Osteoblast (primary cell): ENCODE measurements at regions not wholly inside any gene's neighbourhood (a gene's known extent, or its start where the extent isn't known, plus 50 kb on each side); places are given as distances from the start of the nearest gene placed in this dataset.

ENCODE experiments used
- DNase-seq: peaks from one replicate; pipeline ENCODE4 v3.0.0; 2011; ENCODE audit warnings: low spot score, mixed read lengths; ENCODE audit not compliant: insufficient read length; ENCODE audit errors: missing footprints
- H2AFZ ChIP-seq: 2 replicates; pipeline ENCODE4 v1.6.0; 2011; ENCODE audit warnings: mild to moderate bottlenecking, low read length
- H3K27ac ChIP-seq: 2 replicates; pipeline ENCODE4 v1.5.1; 2011; ENCODE audit warnings: mild to moderate bottlenecking, low read depth, low read length, moderate library complexity
- H3K27me3 ChIP-seq: 2 replicates; pipeline ENCODE4 v1.6.0; 2012; ENCODE audit warnings: mild to moderate bottlenecking, control low read depth, inconsistent platforms, low read length, moderate library complexity; ENCODE audit not compliant: insufficient read depth
- H3K36me3 ChIP-seq: 2 replicates; pipeline ENCODE4 v1.5.1; 2011; ENCODE audit warnings: mild to moderate bottlenecking, low read length, control low read depth, moderate library complexity; ENCODE audit not compliant: insufficient read depth
- H3K4me1 ChIP-seq: 2 replicates; pipeline ENCODE4 v1.5.1; 2011; ENCODE audit warnings: mild to moderate bottlenecking, low read length, control low read depth, moderate library complexity; ENCODE audit not compliant: insufficient read depth
- H3K4me2 ChIP-seq: 2 replicates; pipeline ENCODE4 v1.6.0; 2011; ENCODE audit warnings: mild to moderate bottlenecking, low read length; ENCODE audit not compliant: insufficient read depth
- H3K4me3 ChIP-seq: fragments of 200-600 bp; sonication (generic); 3 replicates; pipeline ENCODE4 v1.5.1; 2012; ENCODE audit warnings: mild to moderate bottlenecking, low read length, inconsistent platforms; ENCODE audit not compliant: insufficient read depth
- H3K79me2 ChIP-seq: 2 replicates; pipeline ENCODE4 v1.6.0; 2012; ENCODE audit warnings: mild to moderate bottlenecking, low read length, control low read depth, inconsistent platforms; ENCODE audit not compliant: insufficient read depth
- H3K9me3 ChIP-seq: 2 replicates; pipeline ENCODE4 v1.5.1; 2011; ENCODE audit warnings: low read depth, low read length, control low read depth
- H4K20me1 ChIP-seq: 2 replicates; pipeline ENCODE4 v1.6.0; 2012; ENCODE audit warnings: mild to moderate bottlenecking, low read length, control low read depth; ENCODE audit not compliant: insufficient read depth
- CTCF ChIP-seq: IDR thresholded peaks from 2 replicates; pipeline ENCODE4 v1.5.1; 2011; ENCODE audit warnings: mild to moderate bottlenecking, low read depth, low read length, moderate library complexity; ENCODE audit errors: extremely low read depth

- no peak for DNase-seq
- no peaks in the 10 kb centered on the region for H3K79me2 ChIP-seq
- H3K27me3 ChIP-seq: no peaks in the 10 kb centered on the region
- H3K4me3 ChIP-seq: no peak overlapping the region
- H2AFZ ChIP-seq: no peak overlapping the region
- no peak for TF ChIP-seq CTCF
- H4K20me1 ChIP-seq: no peaks in the 10 kb centered on the region
- H3K9me3 ChIP-seq: no peaks in the 10 kb centered on the region
- no peaks in the 10 kb centered on the region for H3K4me1 ChIP-seq
- no peak overlapping the region for H3K4me2 ChIP-seq
- no peak overlapping the region for H3K27ac ChIP-seq
- H3K36me3 ChIP-seq: no peaks in the 10 kb centered on the region
Measured at GRCh38 chr5:61907995-61908394, 398.0 kb upstream of the KIF2A start.

DNA sequence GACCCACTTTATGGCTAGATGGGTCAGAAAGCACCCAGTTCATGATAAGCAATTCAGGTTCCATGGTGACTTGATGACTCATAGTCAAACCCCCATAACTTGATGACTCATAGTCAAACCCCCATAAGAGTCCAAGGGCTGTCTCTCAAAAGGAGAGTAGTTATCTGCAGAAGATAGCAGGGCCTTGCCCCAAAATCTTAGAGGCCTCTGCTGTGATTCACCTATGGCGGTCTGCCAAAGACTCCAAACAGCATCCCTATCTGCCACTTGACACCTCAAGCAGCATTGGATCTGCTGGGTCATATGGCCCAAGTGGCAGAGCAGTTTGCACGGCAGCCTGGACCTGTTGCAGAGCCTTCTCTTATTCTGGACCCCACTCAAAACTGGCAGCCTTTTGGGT, 395.2 kb upstream of the KIF2A start:
- H2AFZ ChIP-seq: no peak overlapping the region
- no peak for TF ChIP-seq CTCF

DNA sequence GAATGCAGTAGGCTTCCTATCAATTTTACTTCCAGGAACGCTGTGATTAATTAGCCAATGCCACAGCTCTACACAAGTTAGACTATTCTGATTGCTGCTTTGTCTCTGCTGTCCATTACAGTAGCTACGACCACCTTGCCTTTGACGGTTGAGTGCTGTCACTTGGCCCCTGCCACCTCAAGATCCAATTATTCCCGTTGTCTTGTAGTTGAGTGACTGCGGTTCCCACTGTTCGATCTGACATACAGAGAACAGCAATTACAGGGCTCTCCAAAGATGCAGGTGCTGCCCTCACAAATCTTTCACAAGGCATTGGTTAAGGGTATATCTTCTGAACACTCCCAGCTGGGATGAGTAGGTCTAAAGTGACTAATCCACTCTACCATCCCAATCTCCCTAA, 393.4 kb upstream of the KIF2A start:
- no peaks in the 10 kb centered on the region for H3K27me3 ChIP-seq

More for the DNA sequence above, 395.2 kb upstream of the KIF2A start:
- H3K36me3 ChIP-seq: no peaks in the 10 kb centered on the region
- no peak overlapping the region for H3K4me2 ChIP-seq
- no peaks in the 10 kb centered on the region for H3K79me2 ChIP-seq
- no peak for DNase-seq
- no peak overlapping the region for H3K4me3 ChIP-seq
- H3K27ac ChIP-seq: no peak overlapping the region
- H3K4me1 ChIP-seq: no peaks in the 10 kb centered on the region
- no peaks in the 10 kb centered on the region for H4K20me1 ChIP-seq
- H3K27me3 ChIP-seq: no peaks in the 10 kb centered on the region
- no peaks in the 10 kb centered on the region for H3K9me3 ChIP-seq

GRCh38 chr5:61915646-61916045, 390.4 kb upstream of the KIF2A start:
- no peak overlapping the region for H3K4me3 ChIP-seq
- H3K36me3 ChIP-seq: no peaks in the 10 kb centered on the region
- no peaks in the 10 kb centered on the region for H3K27me3 ChIP-seq
- no peak overlapping the region for H3K4me2 ChIP-seq
- DNase-seq: no peak
- H2AFZ ChIP-seq: no peak overlapping the region
- H3K27ac ChIP-seq: no peak overlapping the region
- H3K4me1 ChIP-seq: no peaks in the 10 kb centered on the region
- no peaks in the 10 kb centered on the region for H3K79me2 ChIP-seq
- no peaks in the 10 kb centered on the region for H4K20me1 ChIP-seq
- no peaks in the 10 kb centered on the region for H3K9me3 ChIP-seq
- TF ChIP-seq CTCF: no peak

More for the DNA sequence above, 393.4 kb upstream of the KIF2A start:
- H3K79me2 ChIP-seq: no peaks in the 10 kb centered on the region
- H3K4me2 ChIP-seq: no peak overlapping the region
- no peaks in the 10 kb centered on the region for H3K36me3 ChIP-seq
- no peak overlapping the region for H2AFZ ChIP-seq
- DNase-seq: no peak
- H3K27ac ChIP-seq: no peak overlapping the region
- no peak for TF ChIP-seq CTCF
- H4K20me1 ChIP-seq: no peaks in the 10 kb centered on the region
- no peaks in the 10 kb centered on the region for H3K9me3 ChIP-seq
- H3K4me1 ChIP-seq: no peaks in the 10 kb centered on the region
- no peak overlapping the region for H3K4me3 ChIP-seq
